ENCODE measurements at regions not wholly inside any gene's neighbourhood (a gene's known extent, or its start where the extent isn't known, plus 50 kb on each side); places are given as distances from the start of the nearest gene placed in this dataset.

GRCh38 chr2:145059914-145060313 is 540.0 kb upstream of the ZEB2 start:
- Histone ChIP-seq H3K4me3 (ENCODE audit: low read length) (no peak overlapping the region), H3K27me3 (ENCODE audit: insufficient read depth, low read length) (no peaks in the 10 kb centered on the region), H3K9ac (ENCODE audit: low read depth, low read length) (no peak overlapping the region), H3K4me1 (ENCODE audit: insufficient read depth, low read length) (peaks cover 6% of the 10 kb centered on the region; the same call in 1 of the 2 replicates), H3K27ac (ENCODE audit: low read length) (no peak overlapping the region), H3K36me3 (ENCODE audit: insufficient read depth, low read depth, low read length) (no peaks in the 10 kb centered on the region), H3K9me3 (ENCODE audit: insufficient read depth, low read depth, low read length) (no peaks in the 10 kb centered on the region)

GRCh38 chr2:145059343-145059742 is 539.4 kb upstream of the ZEB2 start:
- Histone ChIP-seq H3K27ac (ENCODE audit: low read length) (no peak overlapping the region), H3K4me3 (ENCODE audit: low read length) (no peak overlapping the region), H3K4me1 (ENCODE audit: insufficient read depth, low read length) (peaks cover 6% of the 10 kb centered on the region; the same call in 1 of the 2 replicates), H3K9ac (ENCODE audit: low read depth, low read length) (no peak overlapping the region), H3K36me3 (ENCODE audit: insufficient read depth, low read depth, low read length) (no peaks in the 10 kb centered on the region), H3K9me3 (ENCODE audit: insufficient read depth, low read depth, low read length) (no peaks in the 10 kb centered on the region), H3K27me3 (ENCODE audit: insufficient read depth, low read length) (no peaks in the 10 kb centered on the region)

GRCh38 chr2:145058457-145058856 is 538.5 kb upstream of the ZEB2 start:
- no peaks in the 10 kb centered on the region for H3K27me3 ChIP-seq (ENCODE audit: insufficient read depth, low read length)
- H3K4me3 ChIP-seq (ENCODE audit: low read length), result no peak overlapping the region
- no peak overlapping the region for H3K27ac ChIP-seq (ENCODE audit: low read length)
- H3K9ac ChIP-seq (ENCODE audit: low read depth, low read length), result no peak overlapping the region
- H3K36me3 ChIP-seq (ENCODE audit: insufficient read depth, low read depth, low read length), result no peaks in the 10 kb centered on the region
- no peaks in the 10 kb centered on the region for H3K9me3 ChIP-seq (ENCODE audit: insufficient read depth, low read depth, low read length)
- H3K4me1 ChIP-seq (ENCODE audit: insufficient read depth, low read length), result peaks cover 6% of the 10 kb centered on the region; the same call in 1 of the 2 replicates

GRCh38 chr2:145055651-145056050 is 535.7 kb upstream of the ZEB2 start:
- Histone ChIP-seq H3K9me3 (ENCODE audit: insufficient read depth, low read depth, low read length) (no peaks in the 10 kb centered on the region), H3K27me3 (ENCODE audit: insufficient read depth, low read length) (no peaks in the 10 kb centered on the region), H3K4me1 (ENCODE audit: insufficient read depth, low read length) (peaks cover 6% of the 10 kb centered on the region; the same call in 1 of the 2 replicates)

GRCh38 chr2:145050134-145050533 is 530.2 kb upstream of the ZEB2 start:
- H3K9me3 ChIP-seq (ENCODE audit: insufficient read depth, low read depth, low read length), result no peaks in the 10 kb centered on the region
- H3K4me1 ChIP-seq (ENCODE audit: insufficient read depth, low read length), result no peaks in the 10 kb centered on the region
- H3K36me3 ChIP-seq (ENCODE audit: insufficient read depth, low read depth, low read length), result no peaks in the 10 kb centered on the region
- no peak overlapping the region for H3K9ac ChIP-seq (ENCODE audit: low read depth, low read length)
- H3K27ac ChIP-seq (ENCODE audit: low read length), result no peak overlapping the region
- H3K27me3 ChIP-seq (ENCODE audit: insufficient read depth, low read length), result no peaks in the 10 kb centered on the region
- H3K4me3 ChIP-seq (ENCODE audit: low read length), result no peak overlapping the region

More at GRCh38 chr2:145055651-145056050, 535.7 kb upstream of the ZEB2 start:
- no peak overlapping the region for H3K9ac ChIP-seq (ENCODE audit: low read depth, low read length)
- no peak overlapping the region for H3K27ac ChIP-seq (ENCODE audit: low read length)
- no peak overlapping the region for H3K4me3 ChIP-seq (ENCODE audit: low read length)
- no peaks in the 10 kb centered on the region for H3K36me3 ChIP-seq (ENCODE audit: insufficient read depth, low read depth, low read length)

GRCh38 chr2:145049475-145049874 is 529.6 kb upstream of the ZEB2 start:
- Histone ChIP-seq H3K4me3 (ENCODE audit: low read length) (no peak overlapping the region), H3K27ac (ENCODE audit: low read length) (no peak overlapping the region), H3K9me3 (ENCODE audit: insufficient read depth, low read depth, low read length) (no peaks in the 10 kb centered on the region), H3K27me3 (ENCODE audit: insufficient read depth, low read length) (no peaks in the 10 kb centered on the region), H3K4me1 (ENCODE audit: insufficient read depth, low read length) (no peaks in the 10 kb centered on the region), H3K36me3 (ENCODE audit: insufficient read depth, low read depth, low read length) (no peaks in the 10 kb centered on the region), H3K9ac (ENCODE audit: low read depth, low read length) (no peak overlapping the region)

GRCh38 chr2:145047554-145047953 is 527.6 kb upstream of the ZEB2 start:
- Histone ChIP-seq H3K9me3 (ENCODE audit: insufficient read depth, low read depth, low read length) (no peaks in the 10 kb centered on the region), H3K36me3 (ENCODE audit: insufficient read depth, low read depth, low read length) (no peaks in the 10 kb centered on the region), H3K4me3 (ENCODE audit: low read length) (no peak overlapping the region), H3K27ac (ENCODE audit: low read length) (no peak overlapping the region), H3K9ac (ENCODE audit: low read depth, low read length) (no peak overlapping the region), H3K4me1 (ENCODE audit: insufficient read depth, low read length) (no peaks in the 10 kb centered on the region), H3K27me3 (ENCODE audit: insufficient read depth, low read length) (no peaks in the 10 kb centered on the region)

GRCh38 chr2:145044491-145044890 is 524.6 kb upstream of the ZEB2 start:
- Histone ChIP-seq H3K36me3 (ENCODE audit: insufficient read depth, low read depth, low read length) (no peaks in the 10 kb centered on the region), H3K9ac (ENCODE audit: low read depth, low read length) (no peak overlapping the region), H3K9me3 (ENCODE audit: insufficient read depth, low read depth, low read length) (no peaks in the 10 kb centered on the region), H3K4me1 (ENCODE audit: insufficient read depth, low read length) (no peaks in the 10 kb centered on the region), H3K4me3 (ENCODE audit: low read length) (no peak overlapping the region), H3K27me3 (ENCODE audit: insufficient read depth, low read length) (no peaks in the 10 kb centered on the region), H3K27ac (ENCODE audit: low read length) (no peak overlapping the region)

- Histone ChIP-seq H3K9ac (ENCODE audit: low read depth, low read length) (no peak overlapping the region), H3K27ac (ENCODE audit: low read length) (no peak overlapping the region), H3K36me3 (ENCODE audit: insufficient read depth, low read depth, low read length) (no peaks in the 10 kb centered on the region), H3K9me3 (ENCODE audit: insufficient read depth, low read depth, low read length) (no peaks in the 10 kb centered on the region), H3K4me1 (ENCODE audit: insufficient read depth, low read length) (no peaks in the 10 kb centered on the region), H3K27me3 (ENCODE audit: insufficient read depth, low read length) (no peaks in the 10 kb centered on the region), H3K4me3 (ENCODE audit: low read length) (no peak overlapping the region)
Observed at GRCh38 chr2:145043399-145043834, 523.5 kb upstream of the ZEB2 start.

- H3K27ac ChIP-seq (ENCODE audit: low read length), result no peak overlapping the region
- H3K36me3 ChIP-seq (ENCODE audit: insufficient read depth, low read depth, low read length), result no peaks in the 10 kb centered on the region
- H3K4me1 ChIP-seq (ENCODE audit: insufficient read depth, low read length), result no peaks in the 10 kb centered on the region
- H3K9me3 ChIP-seq (ENCODE audit: insufficient read depth, low read depth, low read length), result no peaks in the 10 kb centered on the region
- H3K27me3 ChIP-seq (ENCODE audit: insufficient read depth, low read length), result no peaks in the 10 kb centered on the region
- H3K4me3 ChIP-seq (ENCODE audit: low read length), result no peak overlapping the region
- H3K9ac ChIP-seq (ENCODE audit: low read depth, low read length), result no peak overlapping the region
Observed at GRCh38 chr2:145041706-145042105, 521.8 kb upstream of the ZEB2 start.

- Histone ChIP-seq H3K27ac (ENCODE audit: low read length) (no peak overlapping the region), H3K27me3 (ENCODE audit: insufficient read depth, low read length) (no peaks in the 10 kb centered on the region), H3K9me3 (ENCODE audit: insufficient read depth, low read depth, low read length) (no peaks in the 10 kb centered on the region), H3K4me1 (ENCODE audit: insufficient read depth, low read length) (no peaks in the 10 kb centered on the region), H3K4me3 (ENCODE audit: low read length) (no peak overlapping the region), H3K9ac (ENCODE audit: low read depth, low read length) (no peak overlapping the region), H3K36me3 (ENCODE audit: insufficient read depth, low read depth, low read length) (no peaks in the 10 kb centered on the region)
Observed at GRCh38 chr2:145040433-145040832, 520.5 kb upstream of the ZEB2 start.

- H3K9ac ChIP-seq (ENCODE audit: low read depth, low read length), result no peak overlapping the region
- no peak overlapping the region for H3K4me3 ChIP-seq (ENCODE audit: low read length)
- no peaks in the 10 kb centered on the region for H3K27me3 ChIP-seq (ENCODE audit: insufficient read depth, low read length)
- no peaks in the 10 kb centered on the region for H3K4me1 ChIP-seq (ENCODE audit: insufficient read depth, low read length)
- H3K27ac ChIP-seq (ENCODE audit: low read length), result no peak overlapping the region
- H3K36me3 ChIP-seq (ENCODE audit: insufficient read depth, low read depth, low read length), result no peaks in the 10 kb centered on the region
- H3K9me3 ChIP-seq (ENCODE audit: insufficient read depth, low read depth, low read length), result no peaks in the 10 kb centered on the region
Observed at GRCh38 chr2:145038041-145038525, 518.2 kb upstream of the ZEB2 start.
